HepG2 (cell line): ENCODE measurements at regions not wholly inside any gene's neighbourhood (a gene's known extent, or its start where the extent isn't known, plus 50 kb on each side); places are given as distances from the start of the nearest gene placed in this dataset.

Source experiments
- DMTF1 ChIP-seq: sonication (generic); formaldehyde crosslinking; IDR thresholded peaks from 2 replicates; pipeline ENCODE4 v1.4.0; 2020; ENCODE audit warnings: mild to moderate bottlenecking, missing genetic modification reagents
- JUNB ChIP-seq: sonication (generic); formaldehyde crosslinking; IDR thresholded peaks from 2 replicates; pipeline ENCODE4 v1.8.0; 2022; ENCODE audit warnings: missing genetic modification reagents, mild to moderate bottlenecking, borderline replicate concordance
- TF ChIP-seq, protein P1 (sequence below): IDR thresholded peaks from 2 replicates; pipeline ENCODE4 v1.6.1; 2016; ENCODE audit warnings: low read depth, control low read depth

GRCh38 chr20:61002090-61002489 lies 250.0 kb upstream of the CDH4 start:
- TF ChIP-seq, protein P1, sequence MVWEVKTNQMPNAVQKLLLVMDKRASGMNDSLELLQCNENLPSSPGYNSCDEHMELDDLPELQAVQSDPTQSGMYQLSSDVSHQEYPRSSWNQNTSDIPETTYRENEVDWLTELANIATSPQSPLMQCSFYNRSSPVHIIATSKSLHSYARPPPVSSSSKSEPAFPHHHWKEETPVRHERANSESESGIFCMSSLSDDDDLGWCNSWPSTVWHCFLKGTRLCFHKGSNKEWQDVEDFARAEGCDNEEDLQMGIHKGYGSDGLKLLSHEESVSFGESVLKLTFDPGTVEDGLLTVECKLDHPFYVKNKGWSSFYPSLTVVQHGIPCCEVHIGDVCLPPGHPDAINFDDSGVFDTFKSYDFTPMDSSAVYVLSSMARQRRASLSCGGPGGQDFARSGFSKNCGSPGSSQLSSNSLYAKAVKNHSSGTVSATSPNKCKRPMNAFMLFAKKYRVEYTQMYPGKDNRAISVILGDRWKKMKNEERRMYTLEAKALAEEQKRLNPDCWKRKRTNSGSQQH (CRISPR knock-in tag): no peak
- TF ChIP-seq DMTF1 (CRISPR knock-in tag): no peak
- TF ChIP-seq JUNB (CRISPR knock-in tag): no peak
